Left colon (tissue), 2 donors: ENCODE measurements at regions not wholly inside any gene's neighbourhood (a gene's known extent, or its start where the extent isn't known, plus 50 kb on each side); places are given as distances from the start of the nearest gene placed in this dataset.

Source experiments
- ATAC-seq: fragments of 200-7000 bp; cut with Tn5 transposase; one replicate; pipeline ENCODE4 v1.9.1; 2020; ENCODE audit warnings: mild to moderate bottlenecking, moderate library complexity
- DNase-seq, 2 donors: peaks; one replicate each; pipeline ENCODE4 v3.0.0-alpha.2; 2020
- intact Hi-C, 2 donors: fragments of 100-400 bp; cut with DNase I in 1 of 2; cut with micrococcal nuclease in 1 of 2; formaldehyde crosslinking; loops; one replicate each; pipeline versions ENCODE4 v1.11.2 to v1.14.0; 2022; cut with DNase I, micrococcal nuclease
- donor health status: DM: no; HTN: no; CAD: no.
- donor health status: DM: yes; HTN: yes; CAD: no.

- intact Hi-C loops: no loop called here
- ATAC-seq (no peak), DNase-seq (no peak)
Measured at GRCh38 chr5:23385036-23385435, 122.4 kb upstream of the PRDM9 start.

GRCh38 chr5:23372177-23372576 is 135.2 kb upstream of the PRDM9 start:
- DNase-seq: no peak
- intact Hi-C loops: no loop called here
- ATAC-seq: no peak

GRCh38 chr5:23368393-23368792 is 139.0 kb upstream of the PRDM9 start:
- no peak for DNase-seq

DNA sequence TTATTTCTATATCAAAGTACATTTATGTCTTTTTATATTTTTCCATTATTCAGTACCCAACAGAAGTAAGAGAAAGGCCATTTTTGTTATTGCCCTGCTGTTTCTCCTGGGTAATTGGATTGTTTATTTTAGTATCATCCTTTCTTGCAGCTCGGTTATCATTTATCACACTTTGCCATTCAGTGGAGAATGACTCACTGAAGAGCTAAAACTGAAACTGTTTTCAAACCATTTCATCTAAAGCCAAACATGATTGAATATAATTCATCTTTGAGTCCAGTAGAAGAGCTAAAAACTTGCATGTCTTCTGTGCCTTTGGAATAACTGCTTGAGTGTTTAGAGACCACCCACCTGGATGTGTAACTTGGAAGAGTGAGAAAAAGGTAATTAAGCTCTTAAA is 139.5 kb upstream of the PRDM9 start:
- ATAC-seq (no peak), DNase-seq (no peak)
- intact Hi-C loops: no loop called here

More at GRCh38 chr5:23368393-23368792, 139.0 kb upstream of the PRDM9 start:
- intact Hi-C loops: no loop called here
- ATAC-seq: no peak

- intact Hi-C loops: no loop called here
- no peak for DNase-seq
- no peak for ATAC-seq
Measured at GRCh38 chr5:23353286-23353685, 154.1 kb upstream of the PRDM9 start.

DNA sequence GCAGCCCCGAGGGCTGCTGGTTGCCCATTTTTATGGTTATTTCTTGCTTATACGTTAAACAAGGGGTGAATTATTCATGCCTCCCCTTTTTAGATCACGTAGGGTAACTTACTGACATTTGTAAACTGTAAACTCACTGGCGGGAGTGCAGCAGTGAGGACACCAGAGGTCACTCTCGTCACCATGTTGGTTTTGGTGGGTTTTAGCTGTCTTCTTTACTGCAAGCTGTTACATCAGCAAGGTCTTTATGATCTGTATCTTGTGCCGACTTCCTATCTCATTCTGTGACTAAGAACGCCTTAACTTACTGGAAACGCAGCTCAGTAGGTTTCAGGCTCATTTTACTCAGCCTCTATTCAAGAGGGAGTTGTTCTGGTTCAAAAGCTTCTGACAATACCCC is 155.0 kb upstream of the PRDM9 start:
- intact Hi-C loops: no loop called here
- ATAC-seq (no peak), DNase-seq (no peak)

GRCh38 chr5:23343121-23343520 is 164.3 kb upstream of the PRDM9 start:
- DNase-seq (no peak), ATAC-seq (no peak)
- intact Hi-C loops: no loop called here

DNA sequence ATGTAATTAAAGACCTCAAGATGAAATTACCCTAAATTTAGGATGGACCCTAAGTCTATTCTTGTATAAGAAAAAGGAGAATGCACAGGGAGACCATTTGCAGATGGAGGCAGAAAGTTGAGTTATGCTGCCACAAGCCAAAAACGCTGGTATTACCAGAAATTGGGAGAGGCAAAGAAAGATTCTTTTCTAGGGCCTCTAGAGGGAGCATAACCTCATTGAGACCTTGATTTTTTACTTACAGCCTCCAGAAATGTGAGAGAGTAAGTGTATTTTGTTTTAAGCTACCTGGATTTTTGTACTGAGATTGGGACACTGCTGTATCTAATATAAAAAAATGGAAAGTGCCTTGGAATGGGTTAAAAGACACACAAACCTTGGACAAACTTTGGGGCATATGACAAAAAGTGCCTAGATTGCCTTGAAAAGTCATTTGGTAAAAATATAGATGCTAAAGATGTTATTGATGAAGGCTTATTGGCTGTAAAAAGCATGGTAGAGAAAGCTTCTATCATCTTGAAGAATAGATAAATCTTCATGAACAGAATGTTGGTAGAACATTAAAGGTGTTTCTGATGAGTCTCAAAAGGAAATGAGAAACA is 174.7 kb upstream of the PRDM9 start:
- DNase-seq (no peak), ATAC-seq (no peak)
- intact Hi-C loops: no loop called here

DNA sequence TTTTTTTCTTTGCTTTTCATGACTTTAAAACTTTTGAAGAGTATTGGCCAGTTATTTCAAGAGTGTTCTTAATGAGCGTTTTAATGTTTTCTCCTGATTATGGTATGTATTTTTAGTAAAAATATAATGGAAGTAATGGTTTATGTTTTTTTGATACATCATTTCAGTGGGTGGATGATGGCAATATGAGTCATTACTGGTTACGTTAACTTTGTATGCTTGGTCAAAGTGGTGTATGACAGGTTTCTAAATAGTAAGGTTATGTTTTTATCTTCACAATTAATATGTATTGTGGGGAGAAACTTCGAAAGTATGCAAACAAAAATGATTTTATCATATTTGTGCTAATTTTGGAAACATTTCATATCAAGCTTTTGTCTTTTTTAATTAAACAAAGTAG is 176.7 kb upstream of the PRDM9 start:
- ATAC-seq (no peak), DNase-seq (no peak)
- intact Hi-C loops: no loop called here

DNA sequence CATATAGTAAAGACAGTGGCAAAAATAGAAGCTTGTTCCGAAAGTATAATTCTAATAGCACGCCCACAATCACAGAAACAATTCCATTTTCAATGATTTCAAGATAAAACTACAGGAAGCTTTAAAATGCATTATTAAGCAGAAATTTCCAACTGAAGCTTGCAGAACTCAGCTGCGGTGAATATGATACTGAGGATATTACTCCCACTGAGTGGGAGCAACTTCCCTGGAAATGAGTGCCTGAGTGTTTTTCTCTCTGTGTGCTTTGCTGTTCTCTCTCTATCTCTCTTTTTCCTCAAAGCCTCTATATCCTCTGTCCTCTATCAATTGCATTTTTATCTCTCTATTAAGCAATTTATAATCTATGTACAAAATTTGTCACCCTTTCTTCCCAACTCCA is 187.5 kb upstream of the PRDM9 start:
- DNase-seq (no peak), ATAC-seq (no peak)
- intact Hi-C loops: no loop called here

GRCh38 chr5:23318960-23319359 is 188.4 kb upstream of the PRDM9 start:
- intact Hi-C loops: no loop called here

DNA sequence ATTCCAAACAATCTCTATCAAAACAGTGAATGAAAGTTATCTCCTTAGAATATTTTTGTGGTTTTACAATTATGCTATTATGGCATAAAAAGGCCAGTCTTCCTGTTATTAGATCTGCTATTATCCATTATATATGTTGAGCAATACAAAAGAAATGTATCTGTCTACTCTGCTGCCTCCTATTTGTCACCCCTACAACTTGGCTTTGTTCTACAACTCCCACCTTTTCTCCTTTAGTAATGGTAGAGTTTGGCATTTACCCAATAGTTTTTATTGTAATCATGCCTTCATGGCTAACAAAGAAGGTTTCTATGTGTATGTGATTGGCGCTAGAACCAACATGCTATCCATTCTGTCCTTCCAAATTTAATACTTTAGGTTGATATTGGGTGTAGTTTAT is 189.2 kb upstream of the PRDM9 start:
- DNase-seq: no peak
- no peak for ATAC-seq
- intact Hi-C loops: no loop called here

More at GRCh38 chr5:23318960-23319359, 188.4 kb upstream of the PRDM9 start:
- no peak for DNase-seq
- no peak for ATAC-seq

GRCh38 chr5:23316060-23316591 is 191.3 kb upstream of the PRDM9 start:
- DNase-seq (no peak), ATAC-seq (no peak)
- intact Hi-C loops: no loop called here

- DNase-seq (no peak), ATAC-seq (no peak)
- intact Hi-C loops: no loop called here
Measured at GRCh38 chr5:23314827-23315226, 192.6 kb upstream of the PRDM9 start.

DNA sequence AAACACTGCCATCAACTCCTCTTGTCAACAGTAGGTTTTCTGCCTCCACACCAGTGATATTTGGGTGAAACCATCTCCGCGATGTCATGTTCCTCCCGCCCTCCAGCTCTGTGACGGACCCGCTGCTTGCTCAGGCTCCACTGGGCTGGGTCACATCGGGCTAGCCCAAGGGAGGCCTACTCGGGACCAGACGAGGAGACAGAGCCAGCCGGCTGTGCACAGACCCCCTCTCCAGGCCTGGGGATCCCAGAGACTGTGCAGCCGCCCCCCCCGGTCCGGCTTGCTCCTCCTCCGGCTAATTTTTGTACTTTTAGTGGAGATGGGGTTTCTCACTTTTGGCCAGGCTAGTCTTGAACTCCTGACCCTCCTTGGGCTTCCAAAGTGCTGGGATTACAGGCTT is 202.4 kb upstream of the PRDM9 start:
- DNase-seq: no peak
- intact Hi-C loops: no loop called here
- ATAC-seq: no peak

GRCh38 chr5:23303836-23304235 is 203.6 kb upstream of the PRDM9 start:
- ATAC-seq: no peak
- intact Hi-C loops: no loop called here
- no peak for DNase-seq

DNA sequence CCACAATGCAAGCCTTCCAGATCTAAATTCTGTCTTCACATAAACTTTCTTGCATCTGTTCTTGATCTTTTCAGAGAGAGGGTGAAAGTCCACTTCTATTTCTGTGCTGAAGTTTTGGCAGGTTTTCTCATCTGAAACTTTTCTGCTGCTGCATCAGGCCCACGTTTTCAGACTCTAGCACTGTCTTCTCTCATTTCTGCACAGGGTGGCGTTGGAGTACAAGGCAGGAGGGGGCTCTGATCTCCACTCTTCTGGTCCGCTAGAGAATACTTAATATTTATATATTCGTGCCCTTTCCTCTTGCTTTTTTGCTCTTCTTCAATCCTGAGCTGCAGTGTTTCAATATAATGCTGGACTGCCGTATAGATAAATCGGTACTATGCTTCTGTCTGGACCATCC is 204.0 kb upstream of the PRDM9 start:
- DNase-seq: no peak
- no peak for ATAC-seq
- intact Hi-C loops: no loop called here

DNA sequence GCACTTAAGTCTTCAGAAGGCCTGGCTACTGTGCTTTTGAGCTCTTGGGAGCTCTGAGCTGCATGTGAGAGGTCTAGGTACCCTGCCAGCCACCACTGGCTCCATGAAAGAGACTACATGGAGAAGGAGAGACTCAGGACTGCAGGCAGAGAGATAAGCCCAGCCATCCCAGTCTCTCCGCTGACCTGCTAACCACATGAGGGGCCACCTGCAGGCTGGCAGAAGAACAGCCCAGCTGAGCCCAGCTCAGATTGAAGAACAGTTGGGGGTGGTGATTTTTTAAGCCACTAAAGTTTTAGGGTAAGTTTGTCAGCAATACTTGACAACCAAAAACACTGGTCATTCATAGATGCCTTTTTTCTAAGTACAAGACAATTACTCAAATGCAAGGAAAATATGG is 205.0 kb upstream of the PRDM9 start:
- intact Hi-C loops: no loop called here
- no peak for DNase-seq
- ATAC-seq: no peak

DNA sequence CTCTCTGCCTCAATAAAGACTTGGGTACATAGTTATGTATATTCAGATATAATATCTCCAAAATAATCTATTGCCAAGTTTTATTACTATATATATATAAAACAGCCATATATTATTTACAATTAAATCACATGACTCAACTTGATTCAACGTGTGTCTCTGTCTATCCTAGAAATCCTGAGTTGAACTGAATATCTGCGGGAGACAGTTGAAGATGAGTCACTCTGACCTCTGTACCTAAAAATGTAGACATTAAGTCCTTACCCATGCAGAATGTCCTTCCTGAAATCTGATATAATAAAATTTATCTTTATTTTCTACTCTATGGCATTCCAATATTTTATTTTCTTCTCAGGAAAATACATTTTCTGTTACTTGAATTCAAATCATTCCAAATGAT is 218.2 kb upstream of the PRDM9 start:
- intact Hi-C loops: no loop called here
- no peak for DNase-seq
- ATAC-seq: no peak

DNA sequence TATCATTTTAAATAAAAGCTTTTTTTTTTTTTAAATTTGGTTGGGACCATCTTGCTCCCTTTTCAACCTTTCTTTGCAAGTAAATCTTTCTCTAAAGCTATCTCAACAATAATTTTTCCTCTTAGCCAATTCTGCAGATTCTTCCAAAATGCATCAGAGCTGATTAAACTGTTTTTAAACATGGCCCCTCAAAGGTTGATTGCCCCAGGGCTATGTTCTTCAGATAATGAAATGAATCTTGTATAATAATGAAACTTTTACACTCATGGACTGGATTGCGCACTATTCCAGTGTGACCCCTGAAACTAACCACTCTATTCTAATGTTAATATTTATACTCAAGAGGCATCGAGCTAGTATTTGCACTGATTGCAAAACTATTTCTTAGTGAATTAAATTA is 222.8 kb upstream of the PRDM9 start:
- no peak for ATAC-seq
- no peak for DNase-seq
- intact Hi-C loops: no loop called here

DNA sequence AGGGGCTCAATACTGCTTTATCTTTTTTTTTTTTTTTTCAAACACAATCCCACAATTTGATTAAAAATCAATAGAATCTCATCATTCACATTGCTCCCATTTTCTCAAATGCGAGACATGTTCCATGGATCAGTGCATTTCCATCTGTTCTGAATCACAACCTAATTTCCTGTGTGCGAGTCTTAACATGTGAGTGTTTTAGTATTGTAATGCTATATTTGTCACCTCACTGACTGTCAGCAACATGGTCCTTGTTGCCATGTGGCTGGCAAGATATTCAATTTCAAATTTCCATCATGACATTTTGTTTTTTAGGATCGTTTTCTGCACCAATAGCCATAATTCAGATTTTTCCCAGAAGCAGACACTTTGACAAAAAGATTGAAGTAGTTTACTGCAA is 233.2 kb upstream of the PRDM9 start:
- DNase-seq (no peak), ATAC-seq (no peak)
- intact Hi-C loops: no loop called here
